ENCODE measurements at regions not wholly inside any gene's neighbourhood (a gene's known extent, or its start where the extent isn't known, plus 50 kb on each side); places are given as distances from the start of the nearest gene placed in this dataset.

GRCh38 chr2:128498086-128498485 lies 179.4 kb upstream of the HS6ST1 start:
- no peak for DNase-seq

- no peak for DNase-seq
These were observed 179.9 kb upstream of the HS6ST1 start for GRCh38 chr2:128498589-128498988.

GRCh38 chr2:128499367-128500137 lies 180.9 kb upstream of the HS6ST1 start:
- DNase-seq: no peak

GRCh38 chr2:128500138-128500800 lies 181.6 kb upstream of the HS6ST1 start:
- no peak for DNase-seq

GRCh38 chr2:128501006-128501690 lies 182.5 kb upstream of the HS6ST1 start:
- DNase-seq: no peak

- DNase-seq: no peak
These were observed 183.0 kb upstream of the HS6ST1 start for GRCh38 chr2:128501700-128502099.

GRCh38 chr2:128502200-128502599 lies 183.5 kb upstream of the HS6ST1 start:
- DNase-seq: no peak

GRCh38 chr2:128502638-128503246 lies 184.1 kb upstream of the HS6ST1 start:
- no peak for DNase-seq

GRCh38 chr2:128503399-128504245 lies 185.0 kb upstream of the HS6ST1 start:
- DNase-seq: no peak

GRCh38 chr2:128504246-128505149 lies 185.8 kb upstream of the HS6ST1 start:
- no peak for DNase-seq

- DNase-seq: no peak
These were observed 186.5 kb upstream of the HS6ST1 start for GRCh38 chr2:128505150-128505490.

GRCh38 chr2:128505575-128506526 lies 187.2 kb upstream of the HS6ST1 start:
- no peak for DNase-seq

GRCh38 chr2:128506534-128506933 lies 187.9 kb upstream of the HS6ST1 start:
- DNase-seq: no peak

- DNase-seq: no peak
These were observed 192.2 kb upstream of the HS6ST1 start for GRCh38 chr2:128510701-128511397.

- DNase-seq: no peak
These were observed 193.2 kb upstream of the HS6ST1 start for GRCh38 chr2:128511731-128512378.

GRCh38 chr2:128512379-128513115 lies 193.9 kb upstream of the HS6ST1 start:
- DNase-seq: no peak

- no peak for DNase-seq
These were observed 194.7 kb upstream of the HS6ST1 start for GRCh38 chr2:128513116-128513960.

GRCh38 chr2:128513961-128514283 lies 195.3 kb upstream of the HS6ST1 start:
- DNase-seq: no peak

All from NCI-H1417 treated with DMSO at 0.1 percent for 48 hours (cell line).